HG02852 (cell line): ENCODE measurements at regions not wholly inside any gene's neighbourhood (a gene's known extent, or its start where the extent isn't known, plus 50 kb on each side); places are given as distances from the start of the nearest gene placed in this dataset.
"Not testable (repeated sequence)": the region's sequence is repeated elsewhere in the genome, so short reads cannot be mapped to it uniquely, and the experiment has no call there.

Experiments
- ATAC-seq: cut with Tn5 transposase; IDR thresholded peaks from one replicate; pipeline ENCODE4 v1.9.1; 2021; ENCODE audit warnings: mild to moderate bottlenecking, moderate library complexity; ENCODE audit not compliant: unreplicated experiment

GRCh38 chr14:44388306-44388705 lies 118.8 kb downstream of the FSCB start:
- no peak for ATAC-seq

GRCh38 chr14:44385906-44386305 lies 121.2 kb downstream of the FSCB start:
- no peak for ATAC-seq

- ATAC-seq = not testable (repeated sequence)
Observed at GRCh38 chr14:44385296-44385695, 121.8 kb downstream of the FSCB start.

GRCh38 chr14:44384601-44385293 lies 122.3 kb downstream of the FSCB start:
- not testable (repeated sequence) for ATAC-seq

- no peak for ATAC-seq
Observed at GRCh38 chr14:44384093-44384492, 123.0 kb downstream of the FSCB start.

GRCh38 chr14:44383636-44384035 lies 123.4 kb downstream of the FSCB start:
- no peak for ATAC-seq

- no peak for ATAC-seq
Observed at GRCh38 chr14:44379292-44379977, 127.6 kb downstream of the FSCB start.

- ATAC-seq = no peak
Observed at GRCh38 chr14:44374906-44375305, 132.2 kb downstream of the FSCB start.

GRCh38 chr14:44372807-44373489 lies 134.1 kb downstream of the FSCB start:
- ATAC-seq = no peak

GRCh38 chr14:44372231-44372630 lies 134.9 kb downstream of the FSCB start:
- no peak for ATAC-seq

GRCh38 chr14:44370727-44371126 lies 136.4 kb downstream of the FSCB start:
- no peak for ATAC-seq

- no peak for ATAC-seq
Observed at GRCh38 chr14:44369401-44370123, 137.5 kb downstream of the FSCB start.

GRCh38 chr14:44361083-44361482 lies 146.0 kb downstream of the FSCB start:
- no peak for ATAC-seq

- ATAC-seq = no peak
Observed at GRCh38 chr14:44353805-44354204, 153.3 kb downstream of the FSCB start.

- ATAC-seq = no peak
Observed at GRCh38 chr14:44352201-44352600, 154.9 kb downstream of the FSCB start.

- no peak for ATAC-seq
Observed at GRCh38 chr14:44347316-44347715, 159.8 kb downstream of the FSCB start.

GRCh38 chr14:44341116-44341515 lies 166.0 kb downstream of the FSCB start:
- ATAC-seq = no peak

GRCh38 chr14:44339862-44340261 lies 167.2 kb downstream of the FSCB start:
- ATAC-seq = no peak

- no peak for ATAC-seq
Observed at GRCh38 chr14:44339231-44339630, 167.9 kb downstream of the FSCB start.

GRCh38 chr14:44317441-44317746 lies 189.7 kb downstream of the FSCB start:
- no peak for ATAC-seq

- no peak for ATAC-seq
Observed at GRCh38 chr14:44316647-44317440, 190.2 kb downstream of the FSCB start.
